ENCODE measurements at regions not wholly inside any gene's neighbourhood (a gene's known extent, or its start where the extent isn't known, plus 50 kb on each side); places are given as distances from the start of the nearest gene placed in this dataset.

- TF ChIP-seq, protein P1, sequence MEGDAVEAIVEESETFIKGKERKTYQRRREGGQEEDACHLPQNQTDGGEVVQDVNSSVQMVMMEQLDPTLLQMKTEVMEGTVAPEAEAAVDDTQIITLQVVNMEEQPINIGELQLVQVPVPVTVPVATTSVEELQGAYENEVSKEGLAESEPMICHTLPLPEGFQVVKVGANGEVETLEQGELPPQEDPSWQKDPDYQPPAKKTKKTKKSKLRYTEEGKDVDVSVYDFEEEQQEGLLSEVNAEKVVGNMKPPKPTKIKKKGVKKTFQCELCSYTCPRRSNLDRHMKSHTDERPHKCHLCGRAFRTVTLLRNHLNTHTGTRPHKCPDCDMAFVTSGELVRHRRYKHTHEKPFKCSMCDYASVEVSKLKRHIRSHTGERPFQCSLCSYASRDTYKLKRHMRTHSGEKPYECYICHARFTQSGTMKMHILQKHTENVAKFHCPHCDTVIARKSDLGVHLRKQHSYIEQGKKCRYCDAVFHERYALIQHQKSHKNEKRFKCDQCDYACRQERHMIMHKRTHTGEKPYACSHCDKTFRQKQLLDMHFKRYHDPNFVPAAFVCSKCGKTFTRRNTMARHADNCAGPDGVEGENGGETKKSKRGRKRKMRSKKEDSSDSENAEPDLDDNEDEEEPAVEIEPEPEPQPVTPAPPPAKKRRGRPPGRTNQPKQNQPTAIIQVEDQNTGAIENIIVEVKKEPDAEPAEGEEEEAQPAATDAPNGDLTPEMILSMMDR (conservative IDR thresholded peaks at IDR 0.05): no peak
- Mint-ChIP-seq H3K27ac (no peak overlapping the region), H3K36me3 (ENCODE audit: low read depth) (no peaks in the 10 kb centered on the region)
These were observed 62.6 kb upstream of the ATP11B start for GRCh38 chr3:182730675-182731042.

DNA sequence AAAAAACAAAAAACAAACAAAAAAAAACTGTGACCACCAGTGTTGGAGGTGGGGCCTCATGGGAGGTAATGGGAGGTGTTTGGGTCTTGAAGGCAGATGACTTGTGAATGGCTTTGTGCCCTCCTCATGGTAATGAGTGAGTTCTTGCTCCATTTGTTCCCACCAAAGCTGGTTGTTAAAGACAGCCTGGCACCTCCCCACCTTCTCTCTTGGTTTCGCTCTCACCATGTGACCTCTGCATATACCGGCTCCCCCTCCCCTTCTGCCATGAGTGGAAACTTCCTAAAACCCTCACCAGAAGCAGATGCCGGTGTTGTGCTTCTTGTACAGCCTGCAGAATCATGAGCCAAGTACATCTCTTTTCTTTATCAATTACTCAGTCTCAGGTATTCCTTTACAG, 61.5 kb upstream of the ATP11B start:
- Mint-ChIP-seq H3K9me3 (no peaks in the 10 kb centered on the region), H3K4me1 (peaks cover 5% of the 10 kb centered on the region), H3K27me3 (ENCODE audit: insufficient read depth) (peaks cover 19% of the 10 kb centered on the region), H3K4me3 (no peak overlapping the region), H3K27ac (no peak overlapping the region), H3K36me3 (ENCODE audit: low read depth) (no peaks in the 10 kb centered on the region)
- TF ChIP-seq, protein P1 (conservative IDR thresholded peaks at IDR 0.05): no peak
- no peak overlapping the region for H3K27ac ChIP-seq (ENCODE audit: low read depth, low read length)
- no peaks in the 10 kb centered on the region for H3K9me3 ChIP-seq (ENCODE audit: control insufficient read depth, low read length)
- H3K4me1 ChIP-seq (ENCODE audit: control insufficient read depth, insufficient read depth, low read length): peaks cover 4% of the 10 kb centered on the region
- DNase-seq: no peak
- H3K27me3 ChIP-seq (ENCODE audit: control insufficient read depth, insufficient read depth, low read length, poor library complexity, severe bottlenecking): no peaks in the 10 kb centered on the region
- WGBS, 2 experiments (ENCODE audit: insufficient coverage in 1 of 2, insufficient read length in 1 of 2): 95 to 100% methylated on average over 2 to 3 of the region's 3 CpGs
- H3K9ac ChIP-seq (ENCODE audit: extremely low read depth, low read length, poor library complexity, severe bottlenecking): no peak overlapping the region
- no peaks in the 10 kb centered on the region for H3K36me3 ChIP-seq (ENCODE audit: control insufficient read depth, insufficient read depth, low read length)
- no peak overlapping the region for H3K4me3 ChIP-seq (ENCODE audit: low read length)

More at GRCh38 chr3:182730675-182731042, 62.6 kb upstream of the ATP11B start:
- H3K27me3 Mint-ChIP-seq (ENCODE audit: insufficient read depth): peaks cover 24% of the 10 kb centered on the region
- H3K9me3 Mint-ChIP-seq: no peaks in the 10 kb centered on the region
- Histone ChIP-seq H3K9ac (ENCODE audit: extremely low read depth, low read length, poor library complexity, severe bottlenecking) (no peak overlapping the region), H3K36me3 (ENCODE audit: control insufficient read depth, insufficient read depth, low read length) (no peaks in the 10 kb centered on the region), H3K27me3 (ENCODE audit: control insufficient read depth, insufficient read depth, low read length, poor library complexity, severe bottlenecking) (no peaks in the 10 kb centered on the region), H3K4me3 (ENCODE audit: low read length) (no peak overlapping the region), H3K27ac (ENCODE audit: low read depth, low read length) (no peak overlapping the region), H3K9me3 (ENCODE audit: control insufficient read depth, low read length) (no peaks in the 10 kb centered on the region), H3K4me1 (ENCODE audit: control insufficient read depth, insufficient read depth, low read length) (peaks cover 12% of the 10 kb centered on the region)
- no peak overlapping the region for H3K4me3 Mint-ChIP-seq
- H3K4me1 Mint-ChIP-seq: peaks cover 12% of the 10 kb centered on the region
- WGBS, 2 experiments (ENCODE audit: insufficient coverage in 1 of 2, insufficient read length in 1 of 2): 100% methylated on average over 1 of the region's 1 CpG; no CpG with 5 or more reads in 1 of the 2 experiments
- DNase-seq: no peak

- Mint-ChIP-seq H3K4me3 (no peak overlapping the region), H3K36me3 (ENCODE audit: low read depth) (no peaks in the 10 kb centered on the region), H3K9me3 (no peaks in the 10 kb centered on the region), H3K4me1 (peaks cover 5% of the 10 kb centered on the region), H3K27ac (no peak overlapping the region), H3K27me3 (ENCODE audit: insufficient read depth) (peaks cover 19% of the 10 kb centered on the region)
- Histone ChIP-seq H3K9ac (ENCODE audit: extremely low read depth, low read length, poor library complexity, severe bottlenecking) (no peak overlapping the region), H3K27me3 (ENCODE audit: control insufficient read depth, insufficient read depth, low read length, poor library complexity, severe bottlenecking) (no peaks in the 10 kb centered on the region), H3K36me3 (ENCODE audit: control insufficient read depth, insufficient read depth, low read length) (no peaks in the 10 kb centered on the region), H3K4me3 (ENCODE audit: low read length) (no peak overlapping the region), H3K9me3 (ENCODE audit: control insufficient read depth, low read length) (no peaks in the 10 kb centered on the region), H3K4me1 (ENCODE audit: control insufficient read depth, insufficient read depth, low read length) (no peaks in the 10 kb centered on the region), H3K27ac (ENCODE audit: low read depth, low read length) (no peak overlapping the region)
- TF ChIP-seq, protein P1 (conservative IDR thresholded peaks at IDR 0.05): no peak
- WGBS, 2 experiments (ENCODE audit: insufficient coverage in 1 of 2, insufficient read length in 1 of 2): 78 to 86% methylated on average over 1 to 5 of the region's 5 CpGs
- no peak for DNase-seq
These were observed 60.9 kb upstream of the ATP11B start for GRCh38 chr3:182732232-182733015.
